DND-41 (cell line): ENCODE measurements at regions not wholly inside any gene's neighbourhood (a gene's known extent, or its start where the extent isn't known, plus 50 kb on each side); places are given as distances from the start of the nearest gene placed in this dataset.

Experiments
- EZH2 ChIP-seq: IDR thresholded peaks from 3 replicates; pipeline ENCODE4 v1.6.1; 2012; ENCODE audit warnings: borderline replicate concordance, low read depth, mild to moderate bottlenecking, moderate library complexity, low read length, inconsistent platforms; ENCODE audit not compliant: severe bottlenecking
- TF ChIP-seq, protein P1 (sequence below): IDR thresholded peaks from 2 replicates; pipeline ENCODE4 v1.5.1; 2012; ENCODE audit warnings: borderline replicate concordance, low read length, moderate library complexity, mild to moderate bottlenecking; ENCODE audit not compliant: poor library complexity, severe bottlenecking; ENCODE audit errors: extremely low read depth

DNA sequence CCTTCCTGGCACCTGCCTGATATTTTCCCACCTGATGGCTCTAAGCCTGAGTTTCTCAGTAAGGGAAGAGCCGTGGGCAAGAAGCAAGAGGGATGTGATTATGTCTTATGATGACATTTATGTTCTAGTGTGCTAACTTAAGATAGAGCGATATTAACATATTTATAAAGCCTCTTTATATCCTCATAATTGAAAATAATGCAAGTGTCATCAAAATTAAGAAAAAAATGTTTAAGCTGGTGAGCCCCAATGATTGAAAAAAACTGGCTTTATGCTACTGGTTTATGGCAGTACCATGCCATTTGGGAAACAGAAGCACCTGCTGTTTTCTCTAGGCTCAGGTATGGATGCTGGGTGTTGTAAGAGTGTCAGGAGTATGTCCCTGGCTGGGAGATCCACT lies 431.5 kb upstream of the TPM1 start:
- TF ChIP-seq, protein P1, sequence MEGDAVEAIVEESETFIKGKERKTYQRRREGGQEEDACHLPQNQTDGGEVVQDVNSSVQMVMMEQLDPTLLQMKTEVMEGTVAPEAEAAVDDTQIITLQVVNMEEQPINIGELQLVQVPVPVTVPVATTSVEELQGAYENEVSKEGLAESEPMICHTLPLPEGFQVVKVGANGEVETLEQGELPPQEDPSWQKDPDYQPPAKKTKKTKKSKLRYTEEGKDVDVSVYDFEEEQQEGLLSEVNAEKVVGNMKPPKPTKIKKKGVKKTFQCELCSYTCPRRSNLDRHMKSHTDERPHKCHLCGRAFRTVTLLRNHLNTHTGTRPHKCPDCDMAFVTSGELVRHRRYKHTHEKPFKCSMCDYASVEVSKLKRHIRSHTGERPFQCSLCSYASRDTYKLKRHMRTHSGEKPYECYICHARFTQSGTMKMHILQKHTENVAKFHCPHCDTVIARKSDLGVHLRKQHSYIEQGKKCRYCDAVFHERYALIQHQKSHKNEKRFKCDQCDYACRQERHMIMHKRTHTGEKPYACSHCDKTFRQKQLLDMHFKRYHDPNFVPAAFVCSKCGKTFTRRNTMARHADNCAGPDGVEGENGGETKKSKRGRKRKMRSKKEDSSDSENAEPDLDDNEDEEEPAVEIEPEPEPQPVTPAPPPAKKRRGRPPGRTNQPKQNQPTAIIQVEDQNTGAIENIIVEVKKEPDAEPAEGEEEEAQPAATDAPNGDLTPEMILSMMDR: no peak
- no peak for TF ChIP-seq EZH2
